Gastroesophageal sphincter (tissue), 4 donors: ENCODE measurements at regions not wholly inside any gene's neighbourhood (a gene's known extent, or its start where the extent isn't known, plus 50 kb on each side); places are given as distances from the start of the nearest gene placed in this dataset.
A peak's percentile ranks its signal among the peaks of the same experiment; 100 is the strongest.

Source experiments
- ATAC-seq: fragments of 150-250 bp; one replicate; pipeline ENCODE4 v1.9.1; 2016; ENCODE audit warnings: mild to moderate bottlenecking, moderate library complexity
- H3K27ac ChIP-seq, 4 donors: fragments of 200-600 bp; sonication (generic) in 3 of 4; 1 replicate in 3 of 4; 2 replicates in 1 of 4; pipeline ENCODE4 v1.5.1; 2016 to 2019
- H3K27me3 ChIP-seq: fragments of 200-600 bp; sonication (generic); one replicate; pipeline ENCODE4 v1.5.1; 2019
- H3K36me3 ChIP-seq, 2 donors: fragments of 200-600 bp; sonication (generic); one replicate each; pipeline ENCODE4 v1.5.1; 2019; ENCODE audit warnings: control low read depth in 1 of 2
- H3K4me1 ChIP-seq, 3 donors: fragments of 200-600 bp; sonication (generic); 1 replicate in 2 of 3; 2 replicates in 1 of 3; pipeline ENCODE4 v1.5.1; 2016 to 2019; ENCODE audit warnings: control low read depth in 2 of 3
- H3K4me3 ChIP-seq, 2 donors: fragments of 200-600 bp; sonication (generic); one replicate each; pipeline ENCODE4 v1.5.1; 2019; ENCODE audit warnings: mild to moderate bottlenecking in 1 of 2, moderate library complexity in 1 of 2
- H3K9me3 ChIP-seq, 3 donors: fragments of 200-600 bp; sonication (generic); one replicate each; pipeline ENCODE4 v1.5.1; 2017 to 2019; ENCODE audit warnings: control low read depth in 2 of 3
- CTCF ChIP-seq, 4 experiments: fragments of 200-600 bp in 2 of 4; fragments of 450-650 bp in 2 of 4; sonication (generic) in 1 of 4; IDR thresholded peaks; one replicate each; pipeline ENCODE4 v1.5.1; 2017 to 2019; ENCODE audit warnings: antibody characterized with exemption in 4 of 4, mild to moderate bottlenecking in 2 of 4, moderate library complexity in 2 of 4
- EP300 ChIP-seq: sonication (generic); formaldehyde crosslinking; IDR thresholded peaks from one replicate; pipeline ENCODE4 v1.6.1; 2017; ENCODE audit warnings: antibody characterized with exemption, mild to moderate bottlenecking
- POLR2A ChIP-seq, 2 donors: fragments of 450-650 bp; IDR thresholded peaks; one replicate each; pipeline ENCODE4 v1.6.1; 2017; ENCODE audit warnings: antibody characterized with exemption in 2 of 2, mild to moderate bottlenecking in 2 of 2, moderate library complexity in 1 of 2
- POLR2AphosphoS5 ChIP-seq: sonication (generic); formaldehyde crosslinking; IDR thresholded peaks from one replicate; pipeline ENCODE4 v1.6.1; 2017; ENCODE audit warnings: antibody characterized with exemption
- WGBS, 2 donors: methylation state at CpG; one replicate each; pipeline ENCODE4 v1.1.5; 2018; ENCODE audit warnings: low coverage in 1 of 2; 5-methylcytosine and 5-hydroxymethylcytosine counted together

DNA sequence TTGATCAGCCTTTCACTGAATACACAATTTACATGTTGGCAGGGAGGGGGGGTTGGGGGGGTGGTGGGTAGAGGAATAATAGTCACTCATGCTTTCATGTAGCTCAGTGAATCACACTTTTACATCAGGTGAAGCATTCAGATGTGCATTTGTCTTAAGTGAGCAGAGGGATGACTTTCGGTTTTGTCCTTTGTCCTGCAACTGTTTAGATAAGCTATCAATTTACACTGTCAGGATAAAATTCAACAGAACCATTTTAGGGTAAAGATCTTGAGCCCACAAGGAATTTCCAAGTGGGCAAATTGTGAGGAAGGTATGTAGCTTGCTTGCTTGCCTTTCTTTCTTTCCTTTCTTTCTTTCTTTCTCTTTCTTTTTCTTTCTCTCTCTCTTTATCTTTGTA, 576.2 kb downstream of the MTRR start:
- Histone ChIP-seq H3K9me3 (peaks cover 0 to 6% (median 0%) of the 10 kb centered on the region in 3 donors), H3K36me3 (no peaks in the 10 kb centered on the region), H3K27ac (no peak overlapping the region), H3K4me3 (no peak overlapping the region), H3K27me3 (no peaks in the 10 kb centered on the region), H3K4me1 (no peaks in the 10 kb centered on the region)
- WGBS, 2 donors = 25 to 33% methylated on average over 1 of the region's 1 CpG
- no peak for ATAC-seq
- TF ChIP-seq EP300 (no peak), POLR2A (IDR thresholded peaks at IDR 0.05) (no peak), POLR2AphosphoS5 (no peak), CTCF (IDR thresholded peaks at IDR 0.05) (no peak)

GRCh38 chr5:8446179-8446578, 577.2 kb downstream of the MTRR start:
- Histone ChIP-seq H3K9me3 (peaks cover 0 to 6% (median 0%) of the 10 kb centered on the region in 3 donors), H3K4me3 (no peak overlapping the region), H3K36me3 (no peaks in the 10 kb centered on the region), H3K27me3 (no peaks in the 10 kb centered on the region), H3K4me1 (no peaks in the 10 kb centered on the region), H3K27ac (no peak overlapping the region)
- no peak for ATAC-seq
- TF ChIP-seq POLR2A (IDR thresholded peaks at IDR 0.05) = no peak
- TF ChIP-seq EP300 = no peak
- TF ChIP-seq CTCF (IDR thresholded peaks at IDR 0.05) = no peak
- no peak for TF ChIP-seq POLR2AphosphoS5
- 76 to 83% methylated on average over 2 of the region's 2 CpGs for WGBS, 2 donors

GRCh38 chr5:8456846-8457186, 587.9 kb downstream of the MTRR start:
- Histone ChIP-seq H3K4me3 (peak overlapping the region in 1 of 2 donors; percentile 87), H3K27ac (peak overlapping the region; percentile 52 to 90 (median 86)), H3K4me1 (peaks cover 0 to 25% (median 0%) of the 10 kb centered on the region in 3 donors), H3K9me3 (no peaks in the 10 kb centered on the region), H3K36me3 (peaks cover 3 to 15% of the 10 kb centered on the region in 2 donors), H3K27me3 (no peaks in the 10 kb centered on the region)
- ATAC-seq = no peak
- TF ChIP-seq EP300 (no peak), POLR2AphosphoS5 (no peak), POLR2A (IDR thresholded peaks at IDR 0.05) (no peak)
- 65 to 69% methylated on average over 5 of the region's 5 CpGs for whole genome bisulfite sequencing, 2 donors

- TF ChIP-seq POLR2A (IDR thresholded peaks at IDR 0.05) (peak; percentile 50 to 76), EP300 (no peak), POLR2AphosphoS5 (peak; percentile 71)
- WGBS, 2 donors = 20 to 65% methylated on average over 8 to 13 of the region's 74 CpGs
- ATAC-seq = peak; percentile 97
These were observed 588.5 kb downstream of the MTRR start for GRCh38 chr5:8457187-8458037.

GRCh38 chr5:8458038-8458383, 589.1 kb downstream of the MTRR start:
- no peaks in the 10 kb centered on the region for H3K9me3 ChIP-seq
- peak overlapping the region; percentile 36 to 90 (median 86) for H3K27ac ChIP-seq
- peak overlapping the region; percentile 58 to 87 for H3K4me3 ChIP-seq
- H3K4me1 ChIP-seq = peaks cover 0 to 25% (median 0%) of the 10 kb centered on the region in 3 donors
- no peak for ATAC-seq
- TF ChIP-seq EP300 (no peak), CTCF (IDR thresholded peaks at IDR 0.05) (no peak), POLR2A (IDR thresholded peaks at IDR 0.05) (no peak), POLR2AphosphoS5 (no peak)
- 45 to 69% methylated on average over 3 of the region's 22 CpGs for WGBS, 2 donors
- H3K27me3 ChIP-seq = no peaks in the 10 kb centered on the region
- H3K36me3 ChIP-seq = peaks cover 3 to 17% of the 10 kb centered on the region in 2 donors

More at GRCh38 chr5:8457187-8458037, 588.5 kb downstream of the MTRR start:
- Histone ChIP-seq H3K4me1 (peaks cover 0 to 25% (median 0%) of the 10 kb centered on the region in 3 donors), H3K4me3 (peak overlapping the region; percentile 58 to 87), H3K36me3 (peaks cover 3 to 17% of the 10 kb centered on the region in 2 donors), H3K9me3 (no peaks in the 10 kb centered on the region), H3K27ac (peak overlapping the region; percentile 52 to 90 (median 86)), H3K27me3 (no peaks in the 10 kb centered on the region)

- no peaks in the 10 kb centered on the region for H3K27me3 ChIP-seq
- TF ChIP-seq POLR2AphosphoS5 = no peak
- TF ChIP-seq CTCF (IDR thresholded peaks at IDR 0.05) = no peak
- TF ChIP-seq POLR2A (IDR thresholded peaks at IDR 0.05) = no peak
- TF ChIP-seq EP300 = no peak
- 36 to 44% methylated on average over 2 to 3 of the region's 3 CpGs for WGBS, 2 donors
- H3K4me1 ChIP-seq = peaks cover 0 to 22% (median 0%) of the 10 kb centered on the region in 3 donors
- H3K4me3 ChIP-seq = no peak overlapping the region
- H3K27ac ChIP-seq = no peak overlapping the region
- ATAC-seq = no peak
- peaks cover 3 to 17% of the 10 kb centered on the region in 2 donors for H3K36me3 ChIP-seq
- H3K9me3 ChIP-seq = no peaks in the 10 kb centered on the region
These were observed 592.6 kb downstream of the MTRR start for GRCh38 chr5:8461543-8461942.
